GM12891 (cell line): ENCODE measurements at regions not wholly inside any gene's neighbourhood (a gene's known extent, or its start where the extent isn't known, plus 50 kb on each side); places are given as distances from the start of the nearest gene placed in this dataset.

Experiments used
- DNase-seq: peaks from one replicate; pipeline ENCODE4 v3.0.0; 2011; ENCODE audit warnings: low spot score; ENCODE audit not compliant: insufficient read length
- FAIRE-seq: peaks from 2 replicates; lab custom pipeline; 2011; peaks lifted over from hg19 to GRCh38; lab: Jason Lieb, UNC
- PAX5 ChIP-seq: IDR thresholded peaks from 2 replicates; pipeline ENCODE4 v1.6.1; 2011; ENCODE audit warnings: low read length, moderate library complexity, mild to moderate bottlenecking; ENCODE audit not compliant: insufficient read depth, severe bottlenecking
- POLR2A ChIP-seq: IDR thresholded peaks from 2 replicates; pipeline ENCODE4 v1.6.1; 2011; ENCODE audit warnings: low read depth, low read length, control low read depth
- POLR2AphosphoS5 ChIP-seq: IDR thresholded peaks from 2 replicates; pipeline ENCODE4 v1.6.1; 2011; ENCODE audit warnings: low read depth, low read length, control low read depth
- POU2F2 ChIP-seq: IDR thresholded peaks from 2 replicates; pipeline ENCODE4 v1.6.1; 2011; ENCODE audit warnings: low read depth, mild to moderate bottlenecking, control low read depth, low read length, moderate library complexity
- SPI1 ChIP-seq: IDR thresholded peaks from 2 replicates; pipeline ENCODE4 v1.6.1; 2011; ENCODE audit warnings: low read depth, low read length, control low read depth
- TAF1 ChIP-seq: IDR thresholded peaks from 2 replicates; pipeline ENCODE4 v1.6.1; 2011; ENCODE audit warnings: low read depth, low read length, control low read depth

DNA sequence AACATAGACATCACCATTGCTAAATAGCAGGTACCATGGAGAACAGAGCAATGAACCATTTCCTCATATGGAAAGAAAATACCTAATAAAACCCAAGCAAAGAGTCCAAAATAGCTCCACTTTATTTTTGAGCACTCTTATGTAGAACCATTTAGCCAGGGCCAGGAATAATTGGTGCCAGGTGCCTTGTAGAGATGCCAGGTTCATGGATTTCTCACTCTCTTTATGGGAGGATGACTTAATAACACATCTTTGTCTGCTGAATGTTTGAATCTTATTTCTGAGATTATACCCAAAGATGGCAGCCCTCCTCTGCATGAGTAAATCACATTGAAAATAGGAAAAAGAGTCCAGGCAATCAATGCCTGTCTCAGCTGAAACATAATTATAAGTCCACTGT, 212.3 kb upstream of the SFRP2 start:
- DNase-seq (no peak), FAIRE-seq (no peak)
- TF ChIP-seq POLR2AphosphoS5 (no peak), SPI1 (no peak), PAX5 (no peak), POLR2A (no peak), TAF1 (no peak), POU2F2 (no peak)

DNA sequence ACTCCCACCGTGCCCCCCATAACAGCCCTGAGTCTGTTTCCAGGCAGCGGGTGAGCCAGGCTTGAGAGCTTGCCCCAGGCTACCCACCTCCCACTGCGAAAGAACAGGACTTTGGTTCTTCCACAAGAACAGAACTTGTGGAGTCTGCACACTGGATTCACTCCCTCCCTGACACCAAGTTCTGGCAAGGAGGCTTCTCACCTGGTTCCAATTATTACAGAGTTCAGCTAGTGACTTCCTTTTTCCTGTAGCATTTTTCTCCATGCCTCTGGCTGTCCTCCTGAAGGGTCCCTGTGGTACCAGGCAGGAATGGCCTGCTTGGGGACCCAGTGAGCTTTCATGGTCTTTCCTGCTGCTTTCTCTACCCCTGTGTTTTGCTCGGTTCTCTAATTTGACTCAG, 208.6 kb upstream of the SFRP2 start:
- FAIRE-seq = no peak
- DNase-seq = no peak
- TF ChIP-seq SPI1 (no peak), POLR2A (no peak), TAF1 (no peak), POU2F2 (no peak), POLR2AphosphoS5 (no peak), PAX5 (no peak)

DNA sequence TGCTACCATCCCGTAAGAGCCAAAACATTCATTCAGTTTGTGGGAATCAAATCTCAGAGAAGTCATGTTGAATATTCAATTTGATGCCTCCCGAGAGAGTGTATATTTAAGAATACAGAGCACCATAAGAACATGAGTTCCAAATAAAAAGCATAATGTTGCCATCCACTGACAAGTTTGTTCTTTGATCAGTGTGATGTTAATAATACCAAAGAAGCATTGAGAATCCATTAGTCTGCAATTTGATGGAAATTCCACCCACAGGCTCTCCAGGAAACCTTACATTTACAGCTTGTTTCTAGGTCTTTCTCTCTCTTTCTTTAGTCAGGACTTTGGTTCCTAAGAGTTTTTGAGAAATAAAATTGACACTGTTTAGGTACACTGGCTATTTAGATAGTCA, 200.6 kb upstream of the SFRP2 start:
- DNase-seq (no peak), FAIRE-seq (no peak)
- TF ChIP-seq TAF1 = no peak
- TF ChIP-seq POLR2A = no peak
- TF ChIP-seq POU2F2 = no peak
- TF ChIP-seq PAX5 = no peak
- no peak for TF ChIP-seq SPI1
- TF ChIP-seq POLR2AphosphoS5 = no peak

DNA sequence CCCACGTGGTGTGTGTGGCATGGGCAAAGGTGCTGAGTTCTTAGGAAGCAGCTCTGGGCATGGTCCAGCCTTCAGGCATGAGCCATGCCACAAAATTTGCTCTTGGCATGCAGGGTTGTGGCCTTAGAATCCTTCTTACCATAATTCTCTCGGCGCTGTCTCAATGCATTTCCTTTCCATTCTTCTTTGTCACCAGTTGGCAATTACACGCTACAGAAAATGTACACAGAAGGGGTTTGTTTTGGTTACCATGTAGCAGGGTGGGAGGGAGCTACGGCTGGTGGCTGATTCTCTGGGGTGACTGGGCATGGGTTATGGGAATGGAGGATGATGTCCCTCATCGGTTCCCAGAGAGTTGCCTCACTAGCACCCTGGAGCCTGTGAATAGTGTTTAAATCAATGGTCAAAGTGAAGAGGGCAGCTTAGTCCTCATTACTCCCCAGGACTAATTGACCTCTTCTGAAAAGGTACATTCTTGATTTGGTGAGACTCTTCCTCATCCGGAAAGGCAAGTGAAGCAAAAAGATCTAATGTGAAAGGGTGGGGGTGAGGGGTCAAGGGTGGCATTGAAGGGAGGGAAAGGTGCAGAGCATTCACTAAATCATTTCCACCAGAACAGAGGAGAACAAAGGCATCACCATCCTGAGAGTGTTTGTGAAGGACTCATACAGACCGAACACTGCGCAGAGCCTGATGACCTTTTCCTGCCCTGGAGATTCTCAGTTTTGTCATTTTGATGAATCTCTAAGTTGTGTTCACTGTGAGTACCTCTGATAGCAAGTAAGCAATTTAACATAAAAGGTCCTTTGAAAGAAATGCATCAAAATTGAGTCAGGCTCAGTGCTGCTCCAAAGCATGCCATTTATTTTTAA, 199.8 kb upstream of the SFRP2 start:
- FAIRE-seq (no peak), DNase-seq (no peak)
- TF ChIP-seq PAX5 (no peak), POU2F2 (no peak), POLR2A (no peak), TAF1 (no peak), POLR2AphosphoS5 (no peak), SPI1 (no peak)

DNA sequence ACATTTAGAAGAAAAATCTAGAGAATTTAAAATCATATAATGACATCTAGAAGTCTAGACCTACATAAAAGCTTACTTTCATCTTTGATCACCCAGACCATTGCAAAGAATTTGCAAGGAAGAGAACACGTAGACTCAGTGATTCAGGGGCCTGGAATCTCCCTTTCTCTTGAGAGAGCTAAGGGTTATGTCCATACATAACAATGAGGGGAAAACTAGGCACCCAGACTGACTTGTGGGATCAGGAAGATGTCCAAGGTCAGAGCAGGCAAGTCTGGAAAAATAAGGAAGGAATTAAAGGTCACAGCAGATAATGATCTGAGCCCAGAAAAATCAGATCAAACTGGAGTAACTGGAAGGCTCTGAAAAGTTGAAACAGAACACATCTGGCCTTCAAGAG, 198.4 kb upstream of the SFRP2 start:
- no peak for DNase-seq
- no peak for FAIRE-seq
- TF ChIP-seq POU2F2 (no peak), PAX5 (no peak), POLR2A (no peak), TAF1 (no peak), POLR2AphosphoS5 (no peak), SPI1 (no peak)

DNA sequence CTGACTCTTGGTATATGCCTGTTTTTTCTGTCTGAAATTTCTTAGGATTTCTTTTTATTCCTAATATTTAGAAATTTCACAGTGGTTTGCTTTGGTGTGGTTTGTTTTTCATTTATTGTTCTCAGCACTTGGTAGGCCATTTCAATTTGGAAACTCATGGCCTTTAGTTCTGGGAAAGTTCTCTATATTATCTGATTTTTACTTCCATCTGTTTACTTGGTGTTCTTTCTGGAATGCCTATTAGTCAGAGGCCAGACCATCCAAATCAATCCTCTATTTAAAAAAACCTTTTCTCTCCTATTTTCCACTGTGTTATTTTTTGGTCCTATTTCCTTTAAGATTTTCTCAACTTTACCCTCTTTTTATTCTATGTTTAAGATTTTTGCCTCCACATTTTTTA, 188.1 kb upstream of the SFRP2 start:
- no peak for TF ChIP-seq POLR2AphosphoS5
- no peak for TF ChIP-seq TAF1
- TF ChIP-seq POU2F2 = no peak
- no peak for TF ChIP-seq SPI1
- TF ChIP-seq POLR2A = no peak
- no peak for DNase-seq

DNA sequence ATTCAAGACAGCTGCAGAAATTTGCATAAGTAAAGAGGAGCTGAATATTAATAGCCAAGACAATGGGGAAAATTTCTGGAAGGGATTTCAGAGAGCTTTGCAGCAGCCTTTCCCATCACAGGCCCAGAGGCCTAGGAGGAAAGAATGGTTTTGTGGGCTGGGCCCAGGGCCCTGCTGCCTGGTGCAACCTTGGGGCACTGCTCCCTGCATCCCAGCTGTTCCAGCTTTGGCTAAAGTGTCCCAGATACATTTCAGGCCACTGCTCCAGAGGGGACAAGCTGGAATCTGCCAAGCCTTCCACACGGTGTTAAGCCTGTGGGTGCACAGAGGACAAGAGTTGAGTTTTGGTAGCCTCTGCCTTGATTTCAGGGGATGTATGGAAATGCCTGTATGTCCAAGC, 185.6 kb upstream of the SFRP2 start:
- no peak for DNase-seq
- FAIRE-seq = no peak
- TF ChIP-seq POU2F2 = no peak
- no peak for TF ChIP-seq PAX5
- TF ChIP-seq POLR2AphosphoS5 = no peak
- TF ChIP-seq TAF1 = no peak
- no peak for TF ChIP-seq POLR2A
- no peak for TF ChIP-seq SPI1

More for the DNA sequence above, 188.1 kb upstream of the SFRP2 start:
- FAIRE-seq = no peak

DNA sequence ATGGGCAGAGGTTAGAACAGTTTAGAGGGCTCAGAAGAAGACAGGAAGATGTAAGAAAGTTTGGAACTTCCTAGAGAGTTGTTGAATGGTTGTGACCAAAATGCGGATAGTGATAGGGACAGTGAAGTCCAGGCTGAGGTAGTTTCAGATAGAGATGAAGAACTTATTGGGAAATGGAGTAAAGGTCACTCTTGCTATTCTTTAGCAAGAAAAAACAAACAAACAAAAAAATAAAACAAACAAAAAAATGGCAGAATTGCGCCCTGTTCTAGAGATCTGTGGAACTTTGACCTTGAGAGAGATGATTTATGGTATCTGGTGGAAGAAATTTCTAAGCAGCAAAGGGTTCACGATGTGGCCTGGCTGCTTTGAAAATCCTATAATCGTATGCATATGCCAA, 185.1 kb upstream of the SFRP2 start:
- TF ChIP-seq POLR2A = no peak
- no peak for TF ChIP-seq POLR2AphosphoS5
- no peak for TF ChIP-seq TAF1
- no peak for TF ChIP-seq POU2F2
- no peak for TF ChIP-seq PAX5
- no peak for TF ChIP-seq SPI1
- FAIRE-seq = no peak
- no peak for DNase-seq

DNA sequence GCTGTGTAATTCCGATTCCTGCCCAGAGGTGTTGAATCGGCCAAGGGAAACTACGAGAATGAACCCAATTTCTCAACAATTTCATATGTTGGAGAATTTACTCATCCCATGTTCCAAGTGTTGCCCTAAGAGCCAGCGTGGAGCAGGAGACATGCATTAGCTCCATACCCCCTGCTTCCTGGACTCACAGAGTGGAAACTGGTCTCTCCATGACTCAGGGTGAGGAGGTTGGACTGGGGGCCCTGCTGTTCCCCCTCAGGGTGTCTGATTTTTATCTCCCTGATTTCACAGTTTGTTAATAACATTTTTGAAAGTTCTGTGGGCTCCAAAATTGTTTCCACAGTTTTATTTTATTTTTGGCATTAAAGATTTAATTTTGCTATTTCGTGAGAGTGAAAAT, 183.0 kb upstream of the SFRP2 start:
- no peak for DNase-seq
- no peak for TF ChIP-seq TAF1
- TF ChIP-seq SPI1 = no peak
- TF ChIP-seq POU2F2 = no peak
- TF ChIP-seq POLR2AphosphoS5 = no peak
- TF ChIP-seq POLR2A = no peak
- no peak for TF ChIP-seq PAX5
- FAIRE-seq = no peak

DNA sequence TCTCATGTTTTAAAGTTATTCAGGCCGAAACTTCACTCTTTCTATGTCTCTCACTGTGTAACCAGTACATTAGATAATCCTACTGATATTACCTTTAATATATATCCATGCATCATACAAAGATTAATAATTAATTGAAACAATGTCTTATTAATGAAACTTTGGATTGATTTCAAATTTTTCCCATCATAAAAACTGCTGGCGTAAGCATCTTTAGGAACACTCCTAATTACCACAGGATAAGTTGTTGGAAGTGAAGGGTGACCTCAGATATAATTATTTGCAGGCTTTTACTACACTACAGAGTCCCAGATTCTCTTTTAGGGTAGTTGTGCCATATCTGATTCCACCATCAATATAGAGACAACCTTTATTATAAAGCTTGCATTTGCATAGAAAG, 181.3 kb upstream of the SFRP2 start:
- TF ChIP-seq TAF1 (no peak), POU2F2 (no peak), SPI1 (no peak), POLR2AphosphoS5 (no peak), POLR2A (no peak)
- FAIRE-seq = no peak
- no peak for DNase-seq
